ENCODE measurements at regions not wholly inside any gene's neighbourhood (a gene's known extent, or its start where the extent isn't known, plus 50 kb on each side); places are given as distances from the start of the nearest gene placed in this dataset.

DNA sequence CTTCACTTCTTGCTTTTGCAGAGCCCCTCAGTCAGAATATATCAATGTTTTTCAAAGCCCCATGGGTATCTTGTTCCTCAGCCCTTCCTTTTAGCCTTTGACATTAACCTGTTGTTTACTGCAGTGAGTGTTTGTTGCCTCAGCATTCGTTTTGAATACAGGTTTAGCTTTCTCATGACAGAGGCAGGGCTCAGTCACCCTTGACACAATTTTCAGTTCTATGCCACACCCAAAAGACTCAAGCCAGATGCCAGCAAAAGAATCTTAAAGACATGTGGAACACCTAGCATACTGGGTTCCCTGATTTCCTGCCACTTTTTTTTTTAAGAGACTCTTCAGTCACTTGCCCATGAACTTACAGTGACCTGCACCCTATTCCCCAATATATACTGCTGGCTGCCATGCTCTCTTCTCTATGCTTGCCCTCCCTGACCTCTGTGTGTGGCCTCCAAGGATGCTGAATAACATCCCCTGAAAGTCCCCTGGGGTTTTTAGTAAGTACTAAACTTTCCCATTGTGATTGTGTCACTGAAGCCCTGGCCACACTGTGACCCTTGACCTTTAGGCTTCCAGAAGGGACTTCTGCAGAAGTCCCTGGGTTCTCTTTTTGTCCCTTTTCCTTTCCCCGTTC lies 1225.5 kb downstream of the TBC1D22A start:
- TF ChIP-seq, protein P1, sequence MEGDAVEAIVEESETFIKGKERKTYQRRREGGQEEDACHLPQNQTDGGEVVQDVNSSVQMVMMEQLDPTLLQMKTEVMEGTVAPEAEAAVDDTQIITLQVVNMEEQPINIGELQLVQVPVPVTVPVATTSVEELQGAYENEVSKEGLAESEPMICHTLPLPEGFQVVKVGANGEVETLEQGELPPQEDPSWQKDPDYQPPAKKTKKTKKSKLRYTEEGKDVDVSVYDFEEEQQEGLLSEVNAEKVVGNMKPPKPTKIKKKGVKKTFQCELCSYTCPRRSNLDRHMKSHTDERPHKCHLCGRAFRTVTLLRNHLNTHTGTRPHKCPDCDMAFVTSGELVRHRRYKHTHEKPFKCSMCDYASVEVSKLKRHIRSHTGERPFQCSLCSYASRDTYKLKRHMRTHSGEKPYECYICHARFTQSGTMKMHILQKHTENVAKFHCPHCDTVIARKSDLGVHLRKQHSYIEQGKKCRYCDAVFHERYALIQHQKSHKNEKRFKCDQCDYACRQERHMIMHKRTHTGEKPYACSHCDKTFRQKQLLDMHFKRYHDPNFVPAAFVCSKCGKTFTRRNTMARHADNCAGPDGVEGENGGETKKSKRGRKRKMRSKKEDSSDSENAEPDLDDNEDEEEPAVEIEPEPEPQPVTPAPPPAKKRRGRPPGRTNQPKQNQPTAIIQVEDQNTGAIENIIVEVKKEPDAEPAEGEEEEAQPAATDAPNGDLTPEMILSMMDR (IDR thresholded peaks at IDR 0.05; ENCODE audit: low read length) = no peak
- TF ChIP-seq EZH2 (optimal IDR thresholded peaks at IDR 0.05; ENCODE audit: low read depth, low read length) = no peak

Measured in MM.1S (cell line).